ENCODE measurements at regions not wholly inside any gene's neighbourhood (a gene's known extent, or its start where the extent isn't known, plus 50 kb on each side); places are given as distances from the start of the nearest gene placed in this dataset.

GRCh38 chr3:160130071-160130470 is 95.2 kb upstream of the C3orf80 start:
- TF ChIP-seq CTCF (IDR thresholded peaks at IDR 0.05) (no peak), POLR2AphosphoS5 (IDR thresholded peaks at IDR 0.05; ENCODE audit: insufficient read depth in 1 of 2, low read depth in 1 of 2) (no peak), POLR2A (IDR thresholded peaks at IDR 0.05) (no peak)
